Heart right ventricle (tissue), 16 donors: ENCODE measurements at regions not wholly inside any gene's neighbourhood (a gene's known extent, or its start where the extent isn't known, plus 50 kb on each side); places are given as distances from the start of the nearest gene placed in this dataset.

Experiments used
- ATAC-seq, 8 donors: fragments of 200-7000 bp; cut with Tn5 transposase; one replicate each; pipeline ENCODE4 v1.9.1; 2020; ENCODE audit warnings: mild to moderate bottlenecking in 8 of 8, moderate library complexity in 8 of 8, moderate number of reproducible peaks in 1 of 8
- DNase-seq, 2 donors: peaks; one replicate each; pipeline ENCODE4 v3.0.0-alpha.2; 2020
- H3K27ac ChIP-seq, 10 donors: fragments of 200-600 bp; sonication (generic) in 2 of 10; one replicate each; pipeline versions ENCODE4 v1.5.0 to v1.8.0; 2020 to 2022; ENCODE audit warnings: mild to moderate bottlenecking in 3 of 10
- H3K27me3 ChIP-seq, 7 donors: fragments of 200-600 bp; one replicate each; pipeline ENCODE4 v1.8.0; 2021 to 2022; ENCODE audit warnings: mild to moderate bottlenecking in 2 of 7
- H3K36me3 ChIP-seq, 9 donors: fragments of 200-600 bp; sonication (generic) in 1 of 9; one replicate each; pipeline versions ENCODE4 v1.5.0 to v1.8.0; 2020 to 2022; ENCODE audit warnings: mild to moderate bottlenecking in 2 of 9
- H3K4me1 ChIP-seq, 9 donors: fragments of 200-600 bp; sonication (generic) in 1 of 9; one replicate each; pipeline versions ENCODE4 v1.5.0 to v1.8.0; 2020 to 2022; ENCODE audit warnings: mild to moderate bottlenecking in 4 of 9
- H3K4me3 ChIP-seq, 10 donors: fragments of 200-600 bp; sonication (generic) in 2 of 10; one replicate each; pipeline versions ENCODE4 v1.5.0 to v1.8.0; 2020 to 2022; ENCODE audit warnings: mild to moderate bottlenecking in 7 of 10, moderate library complexity in 2 of 10
- H3K9me3 ChIP-seq, 11 donors: fragments of 200-600 bp in 10 of 11; sonication (generic) in 2 of 11; one replicate each; pipeline versions ENCODE4 v1.5.0 to v1.8.0; 2013 to 2022; ENCODE audit warnings: mild to moderate bottlenecking in 2 of 11, control low read depth in 1 of 11, moderate library complexity in 1 of 11
- CTCF ChIP-seq, 9 donors: fragments of 200-600 bp; sonication (generic) in 2 of 9; IDR thresholded peaks; one replicate each; pipeline versions ENCODE4 v1.5.0 to v1.8.0; 2021 to 2022; ENCODE audit warnings: antibody characterized with exemption in 9 of 9, mild to moderate bottlenecking in 5 of 9, moderate library complexity in 1 of 9
- WGBS, 2 donors: extraction: QIAGEN DNeasy Blood & Tissue Kit; methylation state at CpG; one replicate each; pipeline ENCODE4 v1.1.7; 2013; ENCODE audit warnings: inconsistent platforms in 1 of 2; 5-methylcytosine and 5-hydroxymethylcytosine counted together
- intact Hi-C, 10 donors: fragments of 100-400 bp; cut with DNase I; formaldehyde crosslinking; loops; one replicate each; pipeline versions ENCODE4 v1.11.1 to v1.14.2; 2022
- donor health status: Arrhythmogenic right ventricular cardiomyopathy.
- donor health status: ischemic (EF 13 %, LVEDD 7.1; RV severe dilation, severe dysfunction).
- donor health status: healthy with polysubstance abuse.
- donor health status: DM: no; HTN: yes; CAD: no.
- donor health status: DM: no; HTN: no; CAD: no.
- donor health status: ischemic (EF 25% LVEDD 6.9; RV normal size, moderate dysfunction).
- donor health status: ischemic (EF 25% LVEDD 5.7; RV mildly dilated, moderate dysfunction).
- donor health status: healthy.
- donor health status: DM: yes; HTN: yes; CAD: no.
- donor health status: Ischemic cardiomyopathy.
- donor health status: ischemic (EF 35%, LVEDD 5.7; RV mildly dilated, moderate dysfunction).
- donor health status: nonischemic (EF 11% LVEDD 7.7; RV severe dilation, severe dysfunction).
- donor health status: DM: yes; HTN: yes; CAD: no.
- donor health status: PGD.
- donor health status: ischemic (EF 29% LVEDD 5.4; RV normal size, mild dysfunction).
- donor health status: nonischemic (EF 23%, LVEDD 6.1; RV moderate dilation, normal function).

DNA sequence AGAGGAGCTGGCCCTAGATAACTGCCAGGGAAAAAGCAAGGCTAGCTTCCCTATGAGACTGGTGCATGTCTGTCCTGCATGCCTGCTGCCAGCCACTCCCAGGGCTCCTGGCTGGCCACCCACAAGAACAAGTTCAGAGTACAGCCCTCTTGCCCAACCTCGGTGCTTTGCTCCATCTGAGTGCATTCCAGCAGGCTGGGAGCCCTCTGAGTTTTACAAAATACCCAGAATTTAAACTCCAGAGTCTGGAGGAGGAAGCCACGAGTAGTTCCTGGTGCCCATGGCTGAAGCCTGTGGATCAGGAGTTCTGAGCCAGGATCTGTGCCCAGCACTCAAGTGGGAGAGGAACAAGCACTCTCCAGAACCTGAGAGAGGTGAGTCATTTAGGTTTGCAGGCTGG is 111.6 kb downstream of the MAGEE2 start:
- Histone ChIP-seq H3K36me3 (no peaks in the 10 kb centered on the region), H3K4me3 (no peak overlapping the region), H3K4me1 (no peaks in the 10 kb centered on the region), H3K27ac (no peak overlapping the region), H3K27me3 (no peaks in the 10 kb centered on the region), H3K9me3 (peaks cover 0 to 21% (median 0%) of the 10 kb centered on the region in 11 donors)
- 58 to 70% methylated on average over 2 of the region's 2 CpGs for WGBS, 2 donors
- DNase-seq: no peak
- intact Hi-C loops: no loop called here
- TF ChIP-seq CTCF (IDR thresholded peaks at IDR 0.05): no peak
- no peak for ATAC-seq

DNA sequence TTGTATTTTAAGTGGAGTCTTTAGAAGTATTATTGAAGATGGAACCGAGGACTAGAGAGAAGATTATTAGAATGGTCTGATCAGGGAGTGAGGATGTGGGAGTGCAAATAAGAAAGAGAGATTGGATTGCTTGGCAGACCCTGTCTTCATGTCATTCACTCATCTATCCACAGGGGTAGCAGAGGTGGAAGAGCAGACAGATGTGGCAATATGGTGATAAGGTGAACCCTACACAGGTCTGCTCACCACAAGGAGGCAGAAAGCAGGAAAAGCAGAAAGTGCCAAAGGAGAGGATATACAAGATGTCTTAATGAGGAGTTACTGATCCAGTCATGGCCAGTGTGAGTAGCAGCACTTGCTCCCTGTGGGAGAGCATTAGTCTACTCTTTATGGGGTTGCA is 129.4 kb downstream of the MAGEE2 start:
- ATAC-seq (no peak), DNase-seq (no peak)
- TF ChIP-seq CTCF (IDR thresholded peaks at IDR 0.05): no peak
- peaks cover 0 to 4% (median 0%) of the 10 kb centered on the region in 7 donors for H3K27me3 ChIP-seq
- no peak overlapping the region for H3K4me3 ChIP-seq
- 90 to 95% methylated on average over 1 of the region's 1 CpG for WGBS, 2 donors
- intact Hi-C loops: no loop called here
- H3K9me3 ChIP-seq: peaks cover 0 to 6% (median 0%) of the 10 kb centered on the region in 11 donors
- no peaks in the 10 kb centered on the region for H3K4me1 ChIP-seq
- H3K36me3 ChIP-seq: no peaks in the 10 kb centered on the region
- H3K27ac ChIP-seq: no peak overlapping the region

- intact Hi-C loops: no loop called here
- H3K4me1 ChIP-seq: no peaks in the 10 kb centered on the region
- DNase-seq (no peak), ATAC-seq (no peak)
- H3K27me3 ChIP-seq: peaks cover 0 to 2% (median 0%) of the 10 kb centered on the region in 7 donors
- H3K9me3 ChIP-seq: peaks cover 0 to 27% (median 9%) of the 10 kb centered on the region in 11 donors
- H3K4me3 ChIP-seq: no peak overlapping the region
- no peak for TF ChIP-seq CTCF (IDR thresholded peaks at IDR 0.05)
- 79 to 88% methylated on average over 1 of the region's 1 CpG for WGBS, 2 donors
- no peaks in the 10 kb centered on the region for H3K36me3 ChIP-seq
- H3K27ac ChIP-seq: no peak overlapping the region
These were observed 127.0 kb upstream of the ZDHHC15 start for GRCh38 chrX:75649829-75650228.

DNA sequence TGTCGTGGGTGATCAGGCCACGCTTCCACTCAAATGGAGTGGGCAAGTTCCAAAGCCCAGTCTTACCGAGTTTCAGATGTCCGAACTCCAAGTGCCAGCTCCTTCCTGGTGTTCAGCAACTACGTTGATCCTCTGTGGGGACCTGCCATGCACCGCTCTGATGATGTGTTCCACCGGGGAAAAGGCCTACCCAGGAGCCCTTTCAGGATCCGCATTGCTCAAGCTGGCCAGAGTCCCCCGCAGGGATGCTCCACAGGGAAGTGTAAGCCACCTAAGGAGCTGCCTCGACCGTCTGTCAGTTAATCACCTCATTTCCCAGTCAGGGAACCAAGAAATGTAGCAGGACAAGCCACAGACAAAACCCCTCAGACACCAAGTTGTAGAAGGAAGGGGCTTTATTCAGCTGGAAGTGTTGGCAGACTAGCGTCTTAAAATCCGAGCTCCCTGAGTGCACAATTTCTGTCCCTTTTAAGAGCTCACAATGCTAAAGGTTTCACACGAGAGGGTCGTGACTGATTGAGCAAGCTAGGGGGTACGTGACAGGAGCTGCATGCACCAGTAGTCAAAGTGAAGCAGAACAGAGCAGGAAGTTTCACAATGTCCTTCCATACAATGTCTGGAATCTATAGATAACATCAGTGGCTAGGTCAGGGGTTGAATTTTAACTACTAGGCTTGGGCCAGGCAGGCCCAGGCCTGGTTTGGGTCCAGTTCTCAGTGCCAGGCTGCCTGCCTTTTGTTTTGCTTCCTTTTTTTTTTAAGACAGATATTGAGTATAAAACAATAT is 126.2 kb upstream of the ZDHHC15 start:
- 85 to 87% methylated on average over 16 of the region's 16 CpGs for WGBS, 2 donors
- no peak for DNase-seq
- no peaks in the 10 kb centered on the region for H3K36me3 ChIP-seq

More for the DNA sequence above, 126.2 kb upstream of the ZDHHC15 start:
- no peaks in the 10 kb centered on the region for H3K27me3 ChIP-seq
- no peak for ATAC-seq
- no peak for TF ChIP-seq CTCF (IDR thresholded peaks at IDR 0.05)
- no peaks in the 10 kb centered on the region for H3K4me1 ChIP-seq
- peaks cover 0 to 33% (median 9%) of the 10 kb centered on the region in 11 donors for H3K9me3 ChIP-seq
- intact Hi-C loops: no loop called here
- H3K4me3 ChIP-seq: no peak overlapping the region
- no peak overlapping the region for H3K27ac ChIP-seq
